HG02938 (cell line): ENCODE measurements at regions not wholly inside any gene's neighbourhood (a gene's known extent, or its start where the extent isn't known, plus 50 kb on each side); places are given as distances from the start of the nearest gene placed in this dataset.
"Not testable (repeated sequence)": the region's sequence is repeated elsewhere in the genome, so short reads cannot be mapped to it uniquely, and the experiment has no call there.

Experiments used
- ATAC-seq: cut with Tn5 transposase; IDR thresholded peaks from one replicate; pipeline ENCODE4 v1.9.1; 2021; ENCODE audit warnings: mild to moderate bottlenecking, moderate library complexity; ENCODE audit not compliant: unreplicated experiment

DNA sequence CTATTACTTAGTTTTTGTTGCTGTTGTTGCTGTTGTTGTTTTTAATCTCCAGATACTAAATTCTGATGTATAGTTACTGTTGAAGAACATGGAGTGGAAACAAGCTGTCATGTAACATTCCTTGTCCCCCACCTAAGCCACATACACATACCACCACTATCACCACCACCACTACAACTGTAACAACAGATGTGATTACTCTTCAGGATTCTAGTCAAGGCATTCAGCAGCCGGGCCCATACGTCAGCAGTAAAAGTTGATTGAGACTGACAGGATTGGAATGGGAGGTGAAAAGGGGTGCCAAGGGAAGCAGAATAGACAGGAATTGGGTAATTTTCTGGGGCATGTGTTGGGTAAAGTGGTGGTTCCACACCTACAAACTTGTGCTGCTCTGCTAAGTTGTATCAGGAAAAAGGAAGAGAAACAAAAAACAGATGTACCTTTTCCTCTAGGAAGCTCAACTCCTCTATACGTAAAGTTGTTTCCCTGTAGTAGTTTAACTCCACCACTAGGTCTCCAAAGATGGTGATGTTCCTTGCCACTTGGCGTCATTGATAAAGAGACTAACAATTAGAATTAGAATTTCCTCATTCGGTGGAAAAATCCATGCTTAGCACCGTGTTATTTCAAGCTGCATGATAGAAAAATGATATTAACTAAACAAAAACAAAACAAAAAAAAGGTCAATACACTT, 138.6 kb downstream of the ARRDC3 start:
- no peak for ATAC-seq

DNA sequence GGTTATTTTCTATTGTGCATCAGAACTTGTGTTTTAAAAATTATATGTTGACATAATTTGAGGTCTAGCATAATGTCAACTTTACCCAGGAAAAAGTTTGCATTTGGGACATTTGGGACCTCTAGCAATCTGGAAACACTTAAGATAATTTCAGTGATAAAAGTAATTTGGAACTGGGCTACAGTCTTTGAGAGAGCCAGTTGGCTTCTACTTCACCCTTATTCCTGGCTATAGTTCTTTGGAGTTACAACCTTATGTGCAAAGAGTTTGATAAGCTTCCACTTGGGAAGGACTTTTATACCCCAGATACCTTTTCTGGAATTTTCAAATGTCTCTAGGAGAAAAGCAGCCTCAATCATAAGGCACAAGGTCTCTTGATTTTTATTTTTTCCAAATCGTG, 139.3 kb downstream of the ARRDC3 start:
- ATAC-seq, result no peak

DNA sequence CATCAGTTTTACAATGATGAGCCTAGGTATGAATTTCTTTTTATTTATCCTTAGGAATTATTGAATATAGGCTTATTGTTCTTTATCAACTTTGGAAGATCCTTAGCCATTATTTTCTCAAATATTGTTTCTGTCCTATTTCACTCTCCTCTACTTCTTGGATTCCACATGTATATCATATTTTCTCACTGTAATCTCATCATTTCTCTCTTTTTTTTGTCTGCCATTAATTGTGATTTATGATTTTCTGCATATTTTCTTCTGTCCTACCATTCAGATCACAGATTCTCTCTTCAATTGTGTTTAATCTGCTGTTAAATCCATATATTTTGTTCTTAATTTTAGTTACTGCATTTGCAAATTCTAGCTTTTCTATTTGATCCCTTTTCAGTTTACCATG, 139.8 kb downstream of the ARRDC3 start:
- ATAC-seq, result no peak

DNA sequence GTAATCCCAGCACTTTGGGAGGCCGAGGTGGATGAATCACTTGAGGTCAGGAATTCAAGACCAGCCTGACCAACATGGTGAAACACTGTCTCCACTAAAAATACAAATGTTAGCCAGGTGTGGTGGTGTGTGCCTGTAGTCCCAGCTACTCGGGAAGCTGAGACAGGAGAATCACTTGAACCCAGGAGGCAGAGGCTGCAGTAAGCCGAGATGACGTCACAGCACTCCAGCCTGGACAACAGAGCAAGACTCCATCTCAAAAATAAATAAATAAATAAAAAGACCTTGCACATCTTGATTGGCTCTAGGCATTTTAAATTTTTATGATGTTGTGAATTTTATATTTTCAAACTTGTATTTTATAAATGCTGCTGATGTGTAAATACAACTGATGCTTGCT, 141.7 kb downstream of the ARRDC3 start:
- ATAC-seq, result not testable (repeated sequence)

DNA sequence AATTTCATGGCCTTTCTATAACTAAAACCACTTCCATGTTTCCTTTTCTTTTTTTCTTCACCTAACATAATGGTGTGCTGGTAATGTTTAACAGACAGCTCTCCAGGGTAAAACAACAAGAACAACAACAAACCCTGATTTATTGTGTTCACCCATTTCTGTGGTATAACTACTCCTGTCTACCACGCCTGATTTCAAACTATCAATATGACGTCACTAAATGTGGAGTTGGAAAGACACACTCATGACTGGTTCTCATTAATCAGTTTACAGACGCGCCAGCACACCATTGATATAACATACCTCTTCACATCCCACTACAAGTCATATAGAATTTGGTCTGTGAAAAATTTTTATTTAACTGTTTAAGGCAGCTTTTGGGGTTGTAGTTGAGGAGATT, 142.9 kb downstream of the ARRDC3 start:
- ATAC-seq, result no peak

DNA sequence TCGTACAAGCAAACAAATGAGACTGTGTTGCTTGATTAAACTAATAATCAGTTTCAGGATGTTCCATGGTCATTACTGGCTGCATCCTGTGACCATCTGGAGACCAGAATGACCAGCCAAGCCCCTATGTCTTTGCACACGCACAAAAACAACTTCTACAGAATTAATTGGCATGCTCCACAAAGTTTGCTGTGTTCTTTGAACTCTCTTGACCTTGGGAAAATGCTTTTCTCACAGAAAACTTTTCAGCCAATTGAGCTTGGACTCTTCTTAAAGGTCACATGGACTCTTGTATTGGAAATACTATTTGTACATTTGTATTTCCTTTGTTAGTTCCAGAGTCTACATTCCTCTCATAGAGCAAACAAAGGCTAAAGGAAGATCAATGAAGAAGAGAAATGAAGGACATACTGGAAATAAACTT, 147.8 kb downstream of the ARRDC3 start:
- no peak for ATAC-seq

DNA sequence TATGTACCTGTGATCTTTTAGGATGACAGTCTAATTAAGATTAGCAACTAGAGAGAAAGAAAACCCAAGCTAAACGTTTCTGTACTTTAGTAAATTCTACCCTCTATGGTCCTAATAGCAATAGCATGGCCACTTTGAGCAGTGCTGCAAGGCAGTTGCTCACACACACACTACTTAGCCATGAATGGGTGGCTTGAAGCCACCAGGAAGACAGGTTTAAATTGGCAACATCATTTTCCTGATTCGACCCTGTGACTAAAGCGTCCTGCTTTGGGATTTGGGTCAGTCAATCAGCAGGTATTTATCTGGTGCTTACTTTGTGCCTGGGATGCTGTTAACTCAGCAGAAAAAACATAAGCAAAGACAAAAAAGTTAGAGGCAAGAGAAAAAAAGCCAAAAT, 150.6 kb downstream of the ARRDC3 start:
- no peak for ATAC-seq

DNA sequence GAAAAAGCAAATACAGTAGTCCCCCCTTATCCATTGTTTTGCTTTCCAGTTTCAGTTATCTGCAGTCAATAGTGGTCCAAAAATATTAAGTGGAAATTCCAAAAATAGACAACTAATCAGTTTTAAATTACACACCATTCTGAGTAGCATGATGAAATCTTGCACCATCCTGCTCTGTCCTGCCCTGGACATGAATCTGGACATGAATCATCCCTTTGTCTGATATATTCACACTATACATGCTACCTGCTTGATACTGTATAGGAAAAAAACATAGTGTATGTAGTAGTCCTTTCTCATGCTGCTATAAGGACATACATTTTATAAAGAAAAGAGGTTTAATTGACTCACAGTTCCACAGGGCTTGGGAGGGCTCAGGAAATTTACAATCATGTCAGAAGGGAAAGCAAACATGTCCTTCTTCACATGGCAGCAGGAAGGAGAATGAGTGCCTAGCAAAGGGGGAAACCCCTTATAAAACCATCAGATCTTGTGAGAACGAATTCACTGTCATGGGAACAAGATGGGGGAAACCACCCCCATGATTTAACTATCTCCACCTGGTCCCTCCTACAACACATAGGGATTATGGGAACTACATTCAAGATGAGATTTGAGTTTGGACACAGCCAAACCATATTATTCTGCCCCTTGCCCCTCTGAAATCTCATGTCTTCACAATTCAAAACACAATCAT, 153.9 kb downstream of the ARRDC3 start:
- no peak for ATAC-seq

DNA sequence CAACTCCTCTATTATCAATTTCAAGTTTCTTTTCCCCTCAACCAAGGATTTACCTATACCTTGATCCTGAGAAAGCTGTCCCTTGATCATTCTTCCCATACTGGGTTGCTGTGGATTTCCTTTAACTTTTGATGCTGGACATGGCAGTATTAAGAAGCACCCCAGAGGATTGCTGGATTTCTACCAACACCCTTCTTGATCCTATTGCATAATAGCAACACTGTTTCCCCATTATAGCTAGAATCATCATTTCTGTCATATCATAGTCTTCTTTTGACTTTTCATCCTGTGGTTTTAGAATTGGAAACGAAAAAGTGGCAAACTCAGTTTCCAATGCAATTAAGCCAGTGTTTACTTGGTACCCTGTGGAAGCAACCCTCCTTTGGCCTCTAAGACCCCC, 154.9 kb downstream of the ARRDC3 start:
- ATAC-seq, result no peak

DNA sequence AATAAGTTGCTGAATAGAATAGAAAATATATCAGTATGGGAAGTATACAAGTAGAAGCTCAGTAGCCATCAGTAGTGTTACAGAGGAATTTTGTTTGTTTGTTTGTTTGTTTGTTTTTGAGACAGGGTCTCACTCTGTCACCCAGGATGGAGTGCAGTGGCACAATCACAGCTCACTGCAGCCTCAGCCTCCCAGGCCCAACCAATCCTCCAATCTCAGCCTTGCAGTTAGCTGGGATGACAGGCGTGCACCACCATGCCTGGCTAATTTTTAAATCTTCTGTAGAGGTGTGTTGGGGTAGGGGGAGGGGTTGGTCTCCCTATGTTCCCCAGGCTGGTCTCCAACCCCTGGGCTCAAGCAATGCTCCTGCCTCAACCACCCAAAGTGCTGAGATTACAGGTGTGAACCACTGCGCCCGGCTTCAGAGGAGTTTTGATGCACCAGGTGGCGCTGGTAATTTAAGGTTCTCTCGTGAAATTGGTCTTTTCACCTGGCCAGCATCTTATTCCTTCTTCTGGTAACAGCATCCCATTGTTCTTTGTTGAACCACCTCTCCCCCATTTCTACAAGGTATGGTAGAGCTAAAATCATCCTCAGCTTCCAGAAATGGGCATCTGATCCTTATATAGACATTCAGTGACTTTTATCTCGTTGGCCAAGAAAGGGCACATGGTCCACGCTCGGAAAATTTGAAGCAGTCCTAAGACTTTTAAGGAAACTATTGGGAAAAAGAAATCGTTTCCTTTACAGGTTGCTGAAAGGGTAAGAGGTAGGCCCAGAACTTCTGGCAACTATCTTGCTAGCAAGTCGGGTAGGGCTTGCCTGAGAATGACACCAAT, 157.1 kb downstream of the ARRDC3 start:
- ATAC-seq, result no peak

DNA sequence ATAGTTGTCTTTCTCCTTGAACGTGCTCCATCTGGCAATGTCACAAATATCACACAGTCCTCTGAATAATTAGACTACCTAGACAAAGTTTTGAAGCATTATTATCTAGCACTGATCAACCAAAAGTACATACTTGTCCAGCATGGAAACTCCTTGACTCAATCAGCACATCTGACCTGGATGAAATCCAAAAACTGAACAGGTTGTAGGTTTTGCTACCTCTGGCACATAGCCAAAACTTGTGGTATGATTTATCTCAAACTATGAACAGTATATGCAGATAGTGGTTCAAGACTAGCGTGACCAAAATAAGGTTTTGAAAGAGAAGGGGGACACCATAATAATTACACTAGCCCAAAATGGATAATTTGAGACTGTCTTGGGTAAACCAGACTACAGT, 158.1 kb downstream of the ARRDC3 start:
- ATAC-seq, result no peak

DNA sequence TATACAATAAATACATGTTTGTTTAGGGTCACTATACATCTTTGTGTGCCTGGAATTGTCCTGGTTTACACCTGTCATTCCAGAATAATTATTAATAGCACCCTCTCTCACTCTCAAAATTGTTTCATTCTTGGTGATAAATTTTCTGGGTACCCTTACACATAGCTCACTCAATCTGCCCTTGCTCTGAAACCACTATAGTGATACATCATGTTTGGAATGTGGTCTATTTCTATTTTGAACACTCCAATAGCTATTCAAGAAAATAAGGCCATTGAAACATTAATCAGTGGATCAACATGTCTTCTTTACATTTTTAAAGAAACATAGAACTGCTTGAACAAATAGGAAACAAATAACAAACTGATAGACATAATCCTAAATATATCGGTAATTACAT, 158.7 kb downstream of the ARRDC3 start:
- ATAC-seq, result no peak

DNA sequence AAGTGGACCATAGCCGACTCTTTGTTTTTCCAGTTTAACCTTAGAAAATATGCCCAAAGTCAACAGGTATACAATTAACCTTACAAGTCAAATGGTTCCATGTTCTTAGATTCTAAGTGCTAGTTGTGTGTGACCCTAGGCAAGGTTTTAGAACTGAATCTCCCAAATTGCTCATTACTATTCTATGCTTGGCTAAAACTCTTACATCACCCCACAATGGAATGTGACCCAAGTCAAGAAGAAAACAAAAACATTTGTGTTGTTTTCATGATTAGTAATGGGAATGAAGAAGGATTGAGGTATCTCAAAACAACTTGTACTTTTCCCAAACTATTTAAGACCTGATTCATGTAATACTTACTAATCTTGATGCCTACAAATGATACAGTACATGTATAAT, 159.2 kb downstream of the ARRDC3 start:
- no peak for ATAC-seq

DNA sequence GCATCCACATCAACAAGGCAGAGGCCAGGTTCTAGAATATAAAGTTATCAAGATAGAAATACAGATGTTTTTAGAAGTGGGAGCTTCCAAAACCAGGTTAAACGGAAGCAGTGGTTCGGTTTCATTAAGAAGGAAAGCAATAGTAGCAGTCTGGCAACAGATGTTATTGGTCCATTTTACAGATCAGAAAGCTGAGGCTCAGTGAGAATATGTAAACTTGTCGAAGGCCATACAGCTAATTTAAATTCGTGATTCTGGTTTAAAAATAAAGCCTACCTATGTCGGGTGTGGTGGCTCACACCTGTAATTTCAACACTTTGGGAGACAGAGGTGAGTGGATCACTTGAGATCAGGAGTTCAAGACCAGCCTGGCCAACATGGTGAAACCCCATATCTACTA, 160.6 kb downstream of the ARRDC3 start:
- no peak for ATAC-seq

DNA sequence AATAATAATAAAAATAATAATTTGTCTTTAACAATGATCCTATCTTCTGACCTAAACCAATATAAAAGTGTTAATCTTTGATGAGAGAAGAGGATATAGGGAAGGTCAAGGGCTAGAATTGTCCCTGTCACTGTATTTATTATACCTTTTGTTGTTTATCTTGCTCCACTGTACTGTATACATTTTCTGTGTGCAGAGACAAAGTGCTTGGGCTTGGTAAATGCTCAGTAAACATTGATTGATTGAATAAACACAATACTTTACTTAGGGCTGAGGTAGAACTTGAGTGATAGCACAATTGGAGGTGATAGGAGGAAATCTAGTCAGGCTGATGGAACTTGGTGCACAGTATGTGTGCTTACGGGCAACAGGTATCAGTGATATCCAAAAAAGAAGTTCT, 161.2 kb downstream of the ARRDC3 start:
- no peak for ATAC-seq

DNA sequence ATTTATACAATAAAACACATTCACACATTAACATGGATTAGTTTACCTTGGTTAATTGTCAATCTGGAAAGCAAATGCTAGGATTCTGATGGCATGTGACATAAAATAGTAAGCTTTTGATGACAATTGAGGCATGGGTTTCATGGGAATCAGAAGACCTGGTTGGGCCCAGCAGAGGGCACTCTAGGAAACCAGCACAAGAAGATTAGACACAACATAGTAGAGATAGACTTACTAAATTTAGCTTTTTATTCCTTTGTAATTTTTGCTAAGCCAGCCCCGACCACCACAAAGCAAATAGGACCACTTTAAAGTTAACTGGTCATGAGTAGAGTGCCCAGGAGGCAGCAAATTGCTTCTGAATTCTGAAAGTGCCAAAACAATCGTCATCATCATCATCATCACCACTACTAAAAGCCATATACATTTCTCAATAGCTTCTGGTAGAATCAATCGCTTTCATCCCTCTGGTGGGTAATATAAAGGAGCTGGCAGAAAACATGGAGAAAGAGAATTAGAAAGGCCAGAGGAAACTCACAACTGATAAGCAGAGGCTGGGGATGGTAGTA, 163.2 kb downstream of the ARRDC3 start:
- ATAC-seq, result no peak

DNA sequence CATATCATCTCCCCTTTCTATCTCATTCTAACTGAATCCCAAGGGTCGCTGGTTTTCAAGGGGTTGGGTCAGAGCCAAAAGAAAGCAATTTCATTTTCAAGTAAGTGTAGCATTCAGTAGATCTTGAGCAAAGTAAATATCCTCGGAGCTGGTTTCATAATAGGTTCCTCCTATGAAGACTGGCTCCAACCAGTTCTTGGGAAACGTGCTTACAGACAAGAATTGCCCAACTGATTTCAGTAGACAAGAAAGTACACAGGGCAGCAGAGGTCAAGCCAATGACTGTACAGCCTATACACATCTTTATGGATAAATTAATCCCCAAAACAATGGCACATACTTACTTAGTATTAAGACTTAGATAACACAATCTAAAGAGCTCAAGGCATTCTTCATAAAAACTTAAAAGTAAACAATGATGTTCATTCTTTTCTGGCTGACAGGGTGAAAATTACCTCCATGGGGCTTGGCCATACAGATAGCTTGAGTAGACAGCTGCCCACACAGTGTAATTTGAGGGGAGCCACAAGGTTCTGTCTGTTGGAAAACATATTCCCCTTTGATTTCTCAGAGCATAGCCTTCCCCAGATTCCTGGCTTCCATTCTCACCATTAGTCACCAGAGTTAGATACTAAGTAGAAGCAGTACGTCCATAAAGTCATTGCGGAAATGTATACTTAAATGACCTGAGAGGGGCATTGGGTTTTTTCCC, 163.9 kb downstream of the ARRDC3 start:
- no peak for ATAC-seq

DNA sequence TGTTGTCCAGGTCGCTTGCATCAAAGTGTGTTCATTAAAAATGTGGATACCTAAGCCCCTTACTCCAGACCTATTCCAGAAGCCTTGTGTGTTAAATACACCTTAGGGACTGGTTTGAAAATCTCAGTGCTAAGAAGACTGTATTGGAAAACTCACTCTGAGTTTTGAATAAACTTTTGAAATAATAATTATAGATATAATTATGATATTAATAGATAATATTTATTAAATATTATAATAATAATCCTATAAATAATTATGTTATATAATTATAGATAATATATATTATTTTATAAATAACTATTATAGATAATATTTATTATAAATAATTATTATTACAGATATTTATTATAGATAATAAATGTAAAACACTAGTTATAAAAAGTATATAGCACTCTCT, 165.3 kb downstream of the ARRDC3 start:
- ATAC-seq, result no peak

DNA sequence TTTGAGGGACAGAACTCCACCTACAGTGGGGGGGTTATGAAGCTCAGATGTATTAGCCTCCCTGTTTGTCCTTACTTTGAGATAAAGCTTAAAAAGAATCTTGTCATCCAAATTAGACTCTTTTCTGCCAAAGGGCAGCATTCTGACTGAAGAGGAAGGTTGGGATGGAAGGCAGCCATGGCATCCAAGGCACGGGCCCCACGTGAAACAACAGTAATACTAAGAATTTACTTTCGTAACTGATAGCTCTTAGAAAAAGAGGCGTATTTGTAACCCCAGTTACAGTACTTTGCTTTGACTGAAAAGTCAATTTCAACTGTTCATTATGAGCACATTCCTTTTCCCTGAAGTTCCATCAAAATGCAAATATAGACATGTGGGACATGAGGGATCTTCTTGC, 168.5 kb downstream of the ARRDC3 start:
- no peak for ATAC-seq
